ENCODE measurements at regions not wholly inside any gene's neighbourhood (a gene's known extent, or its start where the extent isn't known, plus 50 kb on each side); places are given as distances from the start of the nearest gene placed in this dataset.

DNA sequence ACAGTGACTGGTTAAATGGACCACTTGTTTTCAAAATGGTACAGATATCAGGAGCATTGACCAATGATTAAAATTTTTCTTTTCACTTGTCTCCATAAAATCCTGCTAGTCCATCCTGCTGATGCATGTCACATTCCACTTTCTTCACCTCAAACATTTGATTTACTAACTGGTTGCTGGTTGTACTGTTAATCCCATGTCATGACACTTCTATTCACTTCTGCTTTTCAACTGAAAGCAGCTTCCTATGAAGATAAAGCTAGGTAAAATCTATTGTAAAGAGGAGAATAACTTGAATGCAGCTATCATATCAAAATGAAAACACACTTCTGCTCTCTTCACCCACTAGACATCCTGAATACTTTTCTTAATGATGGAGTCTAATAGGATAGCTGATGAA lies 149.6 kb upstream of the OTX2 start:
- H3K4me2 ChIP-seq (ENCODE audit: insufficient read depth, low read length), result no peak overlapping the region
- no peaks in the 10 kb centered on the region for H3K9me3 ChIP-seq (replicated peaks; ENCODE audit: control insufficient read depth, insufficient read depth, low read depth, low read length)
- H3K27ac ChIP-seq (ENCODE audit: extremely low read depth, low read depth, low read length), result no peak overlapping the region
- intact Hi-C loops (cut with micrococcal nuclease), result no loop called here
- H3K9me1 ChIP-seq (ENCODE audit: control insufficient read depth, insufficient read depth, low read length), result no peaks in the 10 kb centered on the region
- H3K4me3 ChIP-seq, result no peak overlapping the region
- CTCF ChIA-PET (ENCODE audit: low intra/inter-chr PET ratio), result no interaction called here
- DNase-seq (ENCODE audit: extremely low read depth in 1 of 4, low spot score in 3 of 4) (no peak), FAIRE-seq (no peak), ATAC-seq (no peak)
- no peak overlapping the region for H3K9ac ChIP-seq (ENCODE audit: insufficient read depth in 1 of 2, low read depth in 2 of 2, low read length in 2 of 2)
- TF ChIP-seq, protein P1, sequence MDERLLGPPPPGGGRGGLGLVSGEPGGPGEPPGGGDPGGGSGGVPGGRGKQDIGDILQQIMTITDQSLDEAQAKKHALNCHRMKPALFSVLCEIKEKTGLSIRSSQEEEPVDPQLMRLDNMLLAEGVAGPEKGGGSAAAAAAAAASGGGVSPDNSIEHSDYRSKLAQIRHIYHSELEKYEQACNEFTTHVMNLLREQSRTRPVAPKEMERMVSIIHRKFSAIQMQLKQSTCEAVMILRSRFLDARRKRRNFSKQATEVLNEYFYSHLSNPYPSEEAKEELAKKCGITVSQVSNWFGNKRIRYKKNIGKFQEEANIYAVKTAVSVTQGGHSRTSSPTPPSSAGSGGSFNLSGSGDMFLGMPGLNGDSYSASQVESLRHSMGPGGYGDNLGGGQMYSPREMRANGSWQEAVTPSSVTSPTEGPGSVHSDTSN (CRISPR knock-in tag; IDR thresholded peaks at IDR 0.05; ENCODE audit: low read depth), result no peak
- TF ChIP-seq, protein P1 (tag; conservative IDR thresholded peaks at IDR 0.05; ENCODE audit: low read depth), result peak; percentile 46; the same call in 1 of the 2 replicates
- TF ChIP-seq PCBP2 (IDR thresholded peaks at IDR 0.05; ENCODE audit: low read depth, low read length, poor library complexity, severe bottlenecking), result no peak
- TF ChIP-seq ZNF347 (CRISPR knock-in tag; IDR thresholded peaks at IDR 0.05; ENCODE audit: low read depth), result no peak
- no peak for TF ChIP-seq PCBP1 (IDR thresholded peaks at IDR 0.05; ENCODE audit: low read depth, low read length, poor library complexity, severe bottlenecking)
- TF ChIP-seq, protein P2, sequence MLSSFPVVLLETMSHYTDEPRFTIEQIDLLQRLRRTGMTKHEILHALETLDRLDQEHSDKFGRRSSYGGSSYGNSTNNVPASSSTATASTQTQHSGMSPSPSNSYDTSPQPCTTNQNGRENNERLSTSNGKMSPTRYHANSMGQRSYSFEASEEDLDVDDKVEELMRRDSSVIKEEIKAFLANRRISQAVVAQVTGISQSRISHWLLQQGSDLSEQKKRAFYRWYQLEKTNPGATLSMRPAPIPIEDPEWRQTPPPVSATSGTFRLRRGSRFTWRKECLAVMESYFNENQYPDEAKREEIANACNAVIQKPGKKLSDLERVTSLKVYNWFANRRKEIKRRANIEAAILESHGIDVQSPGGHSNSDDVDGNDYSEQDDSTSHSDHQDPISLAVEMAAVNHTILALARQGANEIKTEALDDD (IDR thresholded peaks at IDR 0.05), result peak; percentile 82
- no peak for TF ChIP-seq ZNF785 (CRISPR knock-in tag; IDR thresholded peaks at IDR 0.05)
- TF ChIP-seq MEIS2 (IDR thresholded peaks at IDR 0.05; ENCODE audit: partially characterized antibody), result peak; percentile 49
- peak; percentile 84 for TF ChIP-seq SPI1 (IDR thresholded peaks at IDR 0.05; ENCODE audit: borderline replicate concordance, low read depth, low read length)
- no peaks in the 10 kb centered on the region for H3K36me3 ChIP-seq (ENCODE audit: control insufficient read depth, insufficient read depth, low read length)
- no peaks in the 10 kb centered on the region for H3K79me2 ChIP-seq (ENCODE audit: control insufficient read depth, insufficient read depth, low read length)
- no peaks in the 10 kb centered on the region for H3K27me3 ChIP-seq (ENCODE audit: control insufficient read depth in 2 of 2, insufficient read depth in 2 of 2, low read length in 2 of 2)
- POLR2A ChIA-PET, result interaction anchor here (0.6 to 1.5 kb wide), 3 partner anchors 8 to 50 kb away, joined by 3 read pairs; no protein-coding TSS in a partner anchor
- H3K4me1 ChIP-seq (replicated peaks in 1 of 2; ENCODE audit: control insufficient read depth in 2 of 2, insufficient read depth in 2 of 2, low read length in 2 of 2), result peaks cover 0 to 9% of the 10 kb centered on the region in 2 experiments; a peak in 4 of 5 replicates
- in situ Hi-C loops (cut with MboI), result no loop called here
- H2AFZ ChIP-seq (ENCODE audit: low read depth, low read length), result no peak overlapping the region
- no TSS peak for BruUV-seq (replicated peaks)
- H4K20me1 ChIP-seq (replicated peaks; ENCODE audit: control insufficient read depth, insufficient read depth, low read length), result no peaks in the 10 kb centered on the region

All from K562 (cell line).